GM12878 (cell line): ENCODE measurements at regions not wholly inside any gene's neighbourhood (a gene's known extent, or its start where the extent isn't known, plus 50 kb on each side); places are given as distances from the start of the nearest gene placed in this dataset.

Experiments
- ATAC-seq: fragments of 200-7000 bp; cut with Tn5 transposase; 3 replicates; pipeline ENCODE4 v1.9.1; 2020; ENCODE audit warnings: mild to moderate bottlenecking, moderate library complexity
- BruUV-seq: library from RNA; stranded (reverse); fragments of 400-500 nt; replicated peaks from 2 replicates; lab custom pipeline; 2021; lab: Mats Ljungman, UMichigan
- CTCF ChIA-PET: fragments of 300-600 bp; sonication (Branson Sonifier 250); formaldehyde crosslinking; extraction: SDS; loops from one replicate; lab custom pipeline; 2021; ENCODE audit warnings: inconsistent platforms; lab: Yijun Ruan, JAX
- POLR2A ChIA-PET: fragments of 350-600 bp; formaldehyde crosslinking; extraction: SDS; loops from one replicate; lab custom pipeline; 2021; ENCODE audit warnings: inconsistent platforms; lab: Charles Lee
- RAD21 ChIA-PET: fragments of 300-600 bp; sonication (Branson Sonifier 250); formaldehyde crosslinking; loops from one replicate; lab custom pipeline; 2023; ENCODE audit warnings: antibody characterized with exemption; ENCODE audit not compliant: unreplicated experiment; lab: Charles Lee
- SMC1A ChIA-PET: fragments of 300-600 bp; sonication (Branson Sonifier 250); formaldehyde crosslinking; loops from one replicate; lab custom pipeline; 2023; ENCODE audit not compliant: unreplicated experiment, uncharacterized antibody; lab: Charles Lee
- DNase-seq: peaks from one replicate; pipeline ENCODE4 v3.0.0-alpha.2; 2011; ENCODE audit warnings: low read depth, low spot score
- FAIRE-seq: peaks from 3 replicates; lab custom pipeline; 2011; peaks lifted over from hg19 to GRCh38; lab: Jason Lieb, UNC
- H2AFZ ChIP-seq: 2 replicates; pipeline ENCODE4 v1.6.0; 2011; ENCODE audit warnings: low read depth, low read length, control low read depth; ENCODE audit not compliant: control insufficient read depth
- H3K27ac ChIP-seq: 2 replicates; pipeline ENCODE4 v1.5.1; 2011; ENCODE audit warnings: control low read depth; ENCODE audit not compliant: control insufficient read depth, insufficient read depth
- H3K27me3 ChIP-seq, 2 experiments: replicated peaks in 1 of 2; 2 replicates each; pipeline versions ENCODE4 v1.6.0 to v1.6.1; 2011; ENCODE audit warnings: low read length in 1 of 2; ENCODE audit not compliant: control insufficient read depth in 2 of 2, insufficient read depth in 2 of 2
- H3K36me3 ChIP-seq, 2 experiments: 2 replicates each; pipeline ENCODE4 v1.5.1; 2011; ENCODE audit warnings: low read length in 1 of 2; ENCODE audit not compliant: control insufficient read depth in 2 of 2, insufficient read depth in 2 of 2
- H3K4me1 ChIP-seq: 2 replicates; pipeline ENCODE4 v1.6.1; 2011; ENCODE audit warnings: mild to moderate bottlenecking, low read length, moderate library complexity, mixed read lengths; ENCODE audit not compliant: control insufficient read depth, insufficient read depth
- H3K4me2 ChIP-seq: 2 replicates; pipeline ENCODE4 v1.6.0; 2011; ENCODE audit warnings: control low read depth; ENCODE audit not compliant: control insufficient read depth, insufficient read depth
- H3K4me3 ChIP-seq: fragments of 200-600 bp; sonication (generic); 2 replicates; pipeline ENCODE4 v1.5.1; 2016
- H3K79me2 ChIP-seq: 2 replicates; pipeline ENCODE4 v1.6.0; 2011; ENCODE audit warnings: low read length; ENCODE audit not compliant: control insufficient read depth, insufficient read depth
- H3K9ac ChIP-seq: 2 replicates; pipeline ENCODE4 v1.8.0; 2011; ENCODE audit warnings: low read length, control low read depth, mixed read lengths; ENCODE audit not compliant: control insufficient read depth, insufficient read depth
- H3K9me3 ChIP-seq: replicated peaks from 3 replicates; pipeline ENCODE4 v1.5.1; 2011; ENCODE audit warnings: mild to moderate bottlenecking, low read length; ENCODE audit not compliant: control insufficient read depth, insufficient read depth
- H4K20me1 ChIP-seq: 2 replicates; pipeline ENCODE4 v1.6.0; 2011; ENCODE audit not compliant: control insufficient read depth, insufficient read depth
- BRCA1 ChIP-seq: IDR thresholded peaks from 2 replicates; pipeline ENCODE4 v1.6.1; 2011; ENCODE audit warnings: low read depth, low read length, improper control_type of control experiment
- CEBPB ChIP-seq, 2 experiments: fragments of 150-350 bp in 1 of 2; IDR thresholded peaks; 2 replicates each; pipeline ENCODE4 v1.6.1; 2012 to 2014; ENCODE audit warnings: low read depth in 2 of 2, low read length in 2 of 2, borderline replicate concordance in 1 of 2, inconsistent platforms in 1 of 2
- CEBPZ ChIP-seq: fragments of 150-350 bp; IDR thresholded peaks from 2 replicates; pipeline ENCODE4 v1.6.1; 2016; ENCODE audit warnings: low read depth, low read length
- EGR1 ChIP-seq, 2 experiments: IDR thresholded peaks; 1 replicate in 1 of 2; 2 replicates in 1 of 2; pipeline ENCODE4 v1.6.1; 2011 to 2012; ENCODE audit warnings: low read depth in 2 of 2, low read length in 2 of 2, borderline replicate concordance in 1 of 2, mild to moderate bottlenecking in 1 of 2, moderate library complexity in 1 of 2
- GATAD2B ChIP-seq: fragments of 450-650 bp; conservative IDR thresholded peaks from 2 replicates; pipeline ENCODE4 v1.6.1; 2017; ENCODE audit warnings: low read depth, mild to moderate bottlenecking, moderate library complexity
- MAX ChIP-seq: IDR thresholded peaks from 2 replicates; pipeline ENCODE4 v1.6.1; 2012; ENCODE audit warnings: low read depth, low read length, improper control_type of control experiment
- REST ChIP-seq: IDR thresholded peaks from 2 replicates; pipeline ENCODE4 v1.6.1; 2012; ENCODE audit warnings: mild to moderate bottlenecking, low read depth, low read length
- TCF12 ChIP-seq: IDR thresholded peaks from 2 replicates; pipeline ENCODE4 v1.6.1; 2011; ENCODE audit warnings: low read depth, mild to moderate bottlenecking, low read length
- ZNF592 ChIP-seq: fragments of 450-650 bp; IDR thresholded peaks from 2 replicates; pipeline ENCODE4 v1.6.1; 2017; ENCODE audit warnings: mild to moderate bottlenecking, moderate library complexity
- ZSCAN29 ChIP-seq: fragments of 450-650 bp; IDR thresholded peaks from 2 replicates; pipeline ENCODE4 v1.6.1; 2017; ENCODE audit warnings: mild to moderate bottlenecking, moderate library complexity
- WGBS: methylation state at CpG from one replicate; pipeline ENCODE4 v1.1.6; 2016; ENCODE audit warnings: low lambda C conversion rate; ENCODE audit not compliant: insufficient replicate concordance, insufficient coverage; ENCODE audit errors: missing lambda C conversion rate; 5-methylcytosine and 5-hydroxymethylcytosine counted together
- in situ Hi-C: fragments of 300-500 bp; cut with MboI; formaldehyde crosslinking; loops from 9 replicates; pipeline ENCODE4 v1.14.3; 2018; ENCODE audit warnings: mixed read lengths
- intact Hi-C: fragments of 100-400 bp; cut with micrococcal nuclease; formaldehyde crosslinking; loops from one replicate; pipeline ENCODE4 v1.14.2; 2022; ENCODE audit not compliant: unreplicated experiment

- no peak for TF ChIP-seq MAX
- TF ChIP-seq ZSCAN29 = no peak
- no peak for TF ChIP-seq REST
These were observed 52.1 kb upstream of the TMEM132E start (continued) for GRCh38 chr17:34527136-34527907.

- H2AFZ ChIP-seq = no peak overlapping the region
- H3K4me1 ChIP-seq = no peaks in the 10 kb centered on the region
- ATAC-seq (no peak), FAIRE-seq (no peak), DNase-seq (no peak)
- intact Hi-C loops = no loop called here
- POLR2A ChIA-PET = no interaction called here
- H4K20me1 ChIP-seq = no peaks in the 10 kb centered on the region
- SMC1A ChIA-PET = no interaction called here
- no peaks in the 10 kb centered on the region for H3K79me2 ChIP-seq
- no peak overlapping the region for H3K9ac ChIP-seq
- H3K9me3 ChIP-seq = no peaks in the 10 kb centered on the region
- no peak overlapping the region for H3K4me2 ChIP-seq
- no peaks in the 10 kb centered on the region for H3K36me3 ChIP-seq
- CTCF ChIA-PET = no interaction called here
- 11% methylated on average over 4 of the region's 4 CpGs for WGBS
- no peak overlapping the region for H3K4me3 ChIP-seq
- no TSS peak for BruUV-seq
- H3K27ac ChIP-seq = no peak overlapping the region
- in situ Hi-C loops = no loop called here
- peaks cover 0 to 5% of the 10 kb centered on the region in 2 experiments; a peak in 3 of 4 replicates for H3K27me3 ChIP-seq
- RAD21 ChIA-PET = no interaction called here
- TF ChIP-seq EGR1 (IDR thresholded peaks at IDR 0.05; ENCODE audit: borderline replicate concordance in 1 of 2, low read depth in 2 of 2, low read length in 2 of 2) (no peak), ZNF592 (no peak), GATAD2B (no peak), CEBPB (IDR thresholded peaks at IDR 0.05; ENCODE audit: borderline replicate concordance in 1 of 2, low read depth in 2 of 2, low read length in 2 of 2) (no peak), BRCA1 (no peak), CEBPZ (no peak), ZSCAN29 (no peak), TCF12 (no peak)
These were observed 53.7 kb upstream of the TMEM132E start for GRCh38 chr17:34525651-34526050.
